ENCODE measurements at regions not wholly inside any gene's neighbourhood (a gene's known extent, or its start where the extent isn't known, plus 50 kb on each side); places are given as distances from the start of the nearest gene placed in this dataset.

DNA sequence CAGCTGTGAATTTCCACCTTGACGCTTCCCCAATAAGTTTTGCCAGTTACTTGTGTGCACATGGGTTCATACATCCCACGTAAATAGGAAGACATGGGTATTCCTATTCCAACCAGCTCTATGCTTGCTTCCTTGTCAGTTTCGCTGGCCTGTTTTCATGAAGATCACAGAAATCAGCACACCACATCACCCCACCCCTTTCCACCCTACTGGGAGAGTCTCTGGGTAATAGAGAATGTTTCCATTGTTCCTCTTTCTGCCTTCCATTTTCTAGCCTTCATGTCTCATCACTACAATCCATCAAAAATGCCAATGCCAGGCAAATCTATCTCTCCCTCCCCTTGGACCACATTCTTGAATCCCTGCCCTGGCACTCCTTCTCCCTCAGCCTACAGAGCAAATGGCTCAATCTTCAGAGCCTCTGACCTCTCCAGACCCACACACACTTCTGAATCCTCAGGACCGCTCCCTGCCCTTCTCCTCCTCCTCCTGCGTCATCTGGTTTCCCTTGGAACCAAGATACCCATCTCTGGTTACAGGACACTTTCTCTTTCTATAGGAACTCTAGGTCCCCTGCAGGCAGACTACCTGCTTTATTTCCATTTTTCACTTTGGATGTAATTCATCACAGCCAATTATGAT is 323.3 kb downstream of the DHX15 start:
- DNase-seq (no peak), ATAC-seq (no peak)
- H3K4me3 Mint-ChIP-seq, result no peak overlapping the region
- H3K27me3 Mint-ChIP-seq, result peaks cover 3 to 15% (median 5%) of the 10 kb centered on the region in 5 donors
- H3K27ac Mint-ChIP-seq, result no peak overlapping the region
- no peaks in the 10 kb centered on the region for H3K4me1 Mint-ChIP-seq
- peaks cover 0 to 10% (median 1%) of the 10 kb centered on the region in 9 donors for H3K9me3 Mint-ChIP-seq
- H3K36me3 Mint-ChIP-seq, result no peaks in the 10 kb centered on the region
- POLR2A ChIA-PET, result no interaction called here

GRCh38 chr4:24260133-24260715 is 324.1 kb downstream of the DHX15 start:
- DNase-seq, result no peak
- Mint-ChIP-seq H3K4me3 (no peak overlapping the region), H3K27ac (no peak overlapping the region), H3K9me3 (peaks cover 0 to 10% (median 2%) of the 10 kb centered on the region in 9 donors), H3K4me1 (no peaks in the 10 kb centered on the region), H3K27me3 (peaks cover 0 to 15% (median 5%) of the 10 kb centered on the region in 5 donors), H3K36me3 (no peaks in the 10 kb centered on the region)
- POLR2A ChIA-PET, result no interaction called here
- ATAC-seq, result no peak

DNA sequence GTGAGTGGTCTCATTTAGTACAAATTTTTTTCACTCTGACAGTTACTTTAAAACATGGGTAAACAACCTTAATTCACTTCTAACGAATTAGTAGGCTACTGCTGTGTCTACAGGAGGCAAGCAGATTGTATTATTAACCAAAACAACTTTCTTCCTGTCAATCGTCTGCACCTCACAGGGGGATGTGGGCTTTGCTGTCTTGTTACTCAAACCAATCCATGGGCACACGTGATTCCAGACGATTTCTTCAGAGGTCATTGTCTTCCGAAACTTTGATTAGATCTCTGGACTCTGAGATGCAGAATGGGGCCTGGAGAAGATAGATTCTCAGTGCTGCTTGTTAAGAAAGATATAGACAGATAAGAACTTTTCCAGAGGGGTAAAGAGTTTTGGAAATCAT is 327.8 kb downstream of the DHX15 start:
- ATAC-seq (no peak), DNase-seq (no peak)
- Mint-ChIP-seq H3K27me3 (peaks cover 0 to 29% (median 5%) of the 10 kb centered on the region in 5 donors), H3K4me3 (no peak overlapping the region), H3K9me3 (peaks cover 0 to 4% (median under 1%) of the 10 kb centered on the region in 9 donors), H3K27ac (no peak overlapping the region), H3K4me1 (no peaks in the 10 kb centered on the region), H3K36me3 (no peaks in the 10 kb centered on the region)
- POLR2A ChIA-PET, result no interaction called here

DNA sequence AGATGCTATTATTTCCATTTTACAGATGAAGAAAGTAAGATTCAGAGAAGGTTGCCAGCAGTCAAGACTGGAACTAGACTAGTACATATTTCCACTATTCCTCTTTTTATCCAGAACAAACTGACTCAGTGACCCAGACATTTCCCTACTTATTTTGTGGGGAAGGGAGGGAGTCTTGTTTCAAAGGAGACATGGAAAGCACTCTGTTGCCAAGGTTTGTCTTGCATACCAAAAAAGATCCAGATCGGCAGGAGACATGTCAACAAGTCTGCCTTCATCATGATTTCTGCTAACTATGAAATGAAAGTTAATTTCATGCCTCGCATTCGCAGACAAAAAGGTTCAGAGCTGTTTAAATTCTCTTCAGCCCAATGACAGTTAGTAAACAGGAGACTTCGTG is 328.3 kb downstream of the DHX15 start:
- POLR2A ChIA-PET, result no interaction called here
- Mint-ChIP-seq H3K27ac (no peak overlapping the region), H3K27me3 (peaks cover 0 to 24% (median 5%) of the 10 kb centered on the region in 5 donors), H3K36me3 (no peaks in the 10 kb centered on the region), H3K4me1 (no peaks in the 10 kb centered on the region), H3K4me3 (no peak overlapping the region), H3K9me3 (peaks cover 0 to 4% (median 0%) of the 10 kb centered on the region in 9 donors)
- DNase-seq, result no peak
- ATAC-seq, result no peak

DNA sequence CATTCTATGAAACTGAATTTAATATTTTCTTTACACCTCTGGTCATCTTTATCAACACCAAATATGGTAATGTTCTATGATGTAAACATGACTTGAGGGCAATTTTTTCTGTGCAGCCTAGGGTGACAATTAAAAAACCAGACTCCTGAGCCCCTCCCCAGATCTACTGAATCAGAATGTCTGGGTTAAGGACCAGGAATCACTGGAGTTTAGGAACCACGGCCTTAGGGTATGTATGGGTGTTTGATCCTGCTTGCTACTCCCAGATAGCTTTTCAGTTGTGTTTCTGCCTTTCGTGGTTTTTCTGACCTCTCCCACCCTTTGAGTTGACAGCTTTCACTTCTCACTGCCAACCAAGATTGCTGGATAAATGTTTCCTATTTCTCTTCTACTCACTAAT is 332.2 kb downstream of the DHX15 start:
- H3K4me3 Mint-ChIP-seq, result no peak overlapping the region
- DNase-seq (no peak), ATAC-seq (no peak)
- H3K4me1 Mint-ChIP-seq, result no peaks in the 10 kb centered on the region
- POLR2A ChIA-PET, result no interaction called here
- peaks cover 0 to 3% (median 0%) of the 10 kb centered on the region in 9 donors for H3K9me3 Mint-ChIP-seq
- H3K27me3 Mint-ChIP-seq, result peaks cover 0 to 19% (median 6%) of the 10 kb centered on the region in 5 donors
- H3K36me3 Mint-ChIP-seq, result no peaks in the 10 kb centered on the region
- H3K27ac Mint-ChIP-seq, result no peak overlapping the region

DNA sequence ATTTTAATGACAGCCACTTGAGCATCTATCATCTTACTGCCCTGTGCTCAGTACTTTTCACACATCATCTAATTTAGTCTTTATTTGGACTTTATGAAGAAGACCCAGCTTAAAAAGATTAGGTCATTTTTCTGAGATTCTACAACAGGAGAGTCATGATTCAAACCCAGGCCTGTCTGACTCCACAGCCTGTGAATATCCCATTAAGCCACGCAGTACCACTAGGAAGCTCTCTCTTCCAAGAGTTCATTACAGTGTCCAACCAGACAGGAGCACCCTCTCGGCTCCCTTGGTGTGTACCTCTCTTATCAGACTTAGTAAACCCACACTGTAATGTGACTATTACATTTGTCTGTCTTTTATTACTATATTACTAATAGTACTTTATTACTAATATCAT is 332.8 kb downstream of the DHX15 start:
- no peaks in the 10 kb centered on the region for H3K36me3 Mint-ChIP-seq
- peaks cover 0 to 19% (median 6%) of the 10 kb centered on the region in 5 donors for H3K27me3 Mint-ChIP-seq
- DNase-seq (no peak), ATAC-seq (no peak)
- peaks cover 0 to 3% (median 0%) of the 10 kb centered on the region in 9 donors for H3K9me3 Mint-ChIP-seq
- H3K4me3 Mint-ChIP-seq, result no peak overlapping the region
- no peak overlapping the region for H3K27ac Mint-ChIP-seq
- POLR2A ChIA-PET, result no interaction called here
- H3K4me1 Mint-ChIP-seq, result no peaks in the 10 kb centered on the region

DNA sequence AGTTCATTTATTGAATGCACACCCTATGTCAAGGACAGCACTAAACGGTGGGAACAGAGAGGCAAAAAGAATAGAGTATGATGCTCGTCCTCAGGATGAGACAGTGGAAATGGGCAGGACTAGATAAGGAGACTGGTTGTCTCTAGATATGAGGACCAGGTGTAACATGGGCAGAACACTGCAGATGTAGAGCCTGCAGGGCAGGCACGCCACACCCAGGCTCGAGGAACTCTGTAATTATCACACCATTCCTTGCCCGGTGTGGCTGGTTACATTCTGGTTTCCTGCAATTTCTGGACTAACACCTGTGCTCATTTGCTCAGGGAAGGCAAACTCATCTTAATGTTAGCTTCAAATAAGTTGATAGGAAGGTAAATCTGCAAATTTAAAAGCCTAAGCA is 334.4 kb downstream of the DHX15 start:
- Mint-ChIP-seq H3K27me3 (peaks cover 0 to 21% (median 6%) of the 10 kb centered on the region in 5 donors), H3K4me3 (no peak overlapping the region), H3K27ac (no peak overlapping the region), H3K9me3 (no peaks in the 10 kb centered on the region), H3K4me1 (no peaks in the 10 kb centered on the region), H3K36me3 (no peaks in the 10 kb centered on the region)
- no peak for ATAC-seq
- DNase-seq, result no peak
- POLR2A ChIA-PET, result no interaction called here

DNA sequence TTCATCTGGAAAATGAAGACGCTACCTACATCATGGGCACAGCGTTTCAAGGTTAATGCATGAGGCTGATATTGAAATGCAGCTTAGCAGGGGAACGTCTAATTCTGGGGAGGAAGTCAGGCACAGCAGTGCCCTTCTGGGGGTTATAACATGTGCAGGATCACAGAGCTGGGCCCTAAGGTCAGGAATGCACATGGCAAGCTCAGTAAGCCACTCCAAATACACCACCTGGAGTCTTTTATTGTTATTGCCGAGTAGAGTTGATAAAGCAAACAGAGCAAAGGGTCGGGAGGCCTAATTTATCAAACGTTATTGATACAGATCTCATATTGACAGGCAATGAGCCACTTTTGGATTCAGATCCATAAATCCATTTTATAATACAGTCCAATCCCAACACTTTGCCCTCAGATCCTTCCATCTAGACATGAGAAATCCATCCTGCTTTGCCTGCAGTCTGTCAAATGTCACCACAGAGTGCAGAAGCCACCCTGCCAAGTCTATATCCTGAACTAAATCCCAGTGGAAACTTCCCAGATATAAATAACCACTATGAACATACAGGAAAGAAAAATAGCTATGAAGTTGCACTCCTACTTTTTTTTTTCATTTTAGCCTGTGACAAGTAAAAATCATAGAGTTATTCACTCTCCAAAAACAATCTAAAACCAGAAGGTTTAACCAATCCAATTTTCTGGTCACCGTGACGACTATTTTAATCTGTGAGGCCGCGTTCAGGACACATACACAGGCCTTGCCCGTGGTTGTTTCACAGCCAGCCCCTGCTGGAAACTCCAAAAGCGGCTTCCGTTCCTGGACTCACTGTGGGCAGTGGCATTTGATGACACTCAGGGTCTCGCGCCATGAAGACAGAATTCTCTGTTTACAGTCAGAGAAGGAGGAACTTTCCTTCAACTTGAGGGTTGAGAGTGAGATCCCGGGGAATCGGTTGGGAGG is 335.4 kb downstream of the DHX15 start:
- DNase-seq, result no peak
- no peaks in the 10 kb centered on the region for H3K36me3 Mint-ChIP-seq
- H3K27ac Mint-ChIP-seq, result no peak overlapping the region
- no peaks in the 10 kb centered on the region for H3K9me3 Mint-ChIP-seq
- ATAC-seq, result no peak
- H3K4me1 Mint-ChIP-seq, result no peaks in the 10 kb centered on the region
- H3K4me3 Mint-ChIP-seq, result no peak overlapping the region
- POLR2A ChIA-PET, result no interaction called here
- peaks cover 0 to 21% (median 8%) of the 10 kb centered on the region in 5 donors for H3K27me3 Mint-ChIP-seq

DNA sequence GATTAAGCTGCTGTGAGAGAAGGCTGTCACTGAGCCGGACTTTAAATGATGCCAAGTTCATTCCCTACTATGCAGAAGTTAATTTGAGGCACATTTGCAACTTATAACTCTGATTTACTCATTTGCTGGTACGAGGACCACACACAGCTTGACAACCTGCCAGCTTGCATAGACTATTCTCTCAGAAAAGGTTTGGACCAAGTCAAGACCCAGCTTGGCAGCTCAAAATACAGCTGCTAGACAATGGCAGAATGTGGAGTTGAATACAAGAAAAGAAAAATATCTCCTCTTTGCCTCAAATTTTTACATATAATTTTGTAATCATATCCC is 338.9 kb downstream of the DHX15 start:
- Mint-ChIP-seq H3K27me3 (peaks cover 0 to 13% (median 9%) of the 10 kb centered on the region in 5 donors), H3K27ac (no peak overlapping the region), H3K4me1 (no peaks in the 10 kb centered on the region), H3K4me3 (no peak overlapping the region), H3K36me3 (no peaks in the 10 kb centered on the region), H3K9me3 (no peaks in the 10 kb centered on the region)
- POLR2A ChIA-PET, result no interaction called here
- ATAC-seq (no peak), DNase-seq (no peak)

DNA sequence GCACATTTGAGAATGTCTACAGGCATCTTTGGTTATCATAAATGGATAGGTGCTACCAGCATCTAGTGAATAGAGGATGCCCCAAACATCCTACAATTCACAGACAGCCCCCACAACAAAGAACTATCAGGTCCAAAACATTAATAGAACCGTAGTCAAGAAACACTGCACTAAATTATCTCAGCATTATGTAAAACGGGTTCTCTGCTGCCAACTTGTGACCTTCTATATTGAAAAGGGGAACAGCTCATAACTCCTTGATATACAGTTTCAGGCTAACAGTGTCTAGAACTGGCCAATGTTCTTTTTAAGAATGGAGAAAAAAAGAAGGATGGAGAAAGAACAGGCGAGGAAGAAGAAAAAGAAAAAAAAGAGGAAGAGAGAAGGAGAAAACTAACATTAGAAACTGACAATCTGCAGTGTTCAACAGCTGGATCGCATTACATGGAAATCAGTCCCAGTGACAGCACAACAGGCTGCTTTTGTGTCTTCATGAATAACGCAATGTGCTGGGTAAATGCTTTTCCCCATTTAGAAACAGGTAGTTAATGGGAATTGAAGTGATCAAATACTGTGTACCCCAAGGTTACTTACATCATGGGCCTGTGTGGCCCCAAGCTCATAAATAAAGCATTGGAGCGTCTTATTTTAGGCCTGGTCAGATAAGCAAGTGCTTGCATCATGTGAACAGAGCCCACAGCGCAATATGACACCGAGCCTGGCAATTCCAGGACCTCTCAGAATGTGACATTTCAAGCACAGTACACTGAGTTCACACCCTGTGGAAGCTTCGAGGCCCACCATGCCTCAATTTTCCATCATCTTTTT is 339.5 kb downstream of the DHX15 start:
- Mint-ChIP-seq H3K27ac (no peak overlapping the region), H3K4me3 (no peak overlapping the region), H3K27me3 (peaks cover 0 to 13% (median 9%) of the 10 kb centered on the region in 5 donors), H3K36me3 (no peaks in the 10 kb centered on the region), H3K4me1 (no peaks in the 10 kb centered on the region), H3K9me3 (no peaks in the 10 kb centered on the region)
- DNase-seq (no peak), ATAC-seq (no peak)
- POLR2A ChIA-PET, result no interaction called here

GRCh38 chr4:24243641-24244040 is 340.7 kb downstream of the DHX15 start:
- ATAC-seq (no peak), DNase-seq (no peak)
- Mint-ChIP-seq H3K4me1 (no peaks in the 10 kb centered on the region), H3K9me3 (no peaks in the 10 kb centered on the region), H3K27ac (no peak overlapping the region), H3K4me3 (no peak overlapping the region), H3K36me3 (no peaks in the 10 kb centered on the region), H3K27me3 (peaks cover 0 to 12% (median 8%) of the 10 kb centered on the region in 5 donors)
- POLR2A ChIA-PET, result no interaction called here

DNA sequence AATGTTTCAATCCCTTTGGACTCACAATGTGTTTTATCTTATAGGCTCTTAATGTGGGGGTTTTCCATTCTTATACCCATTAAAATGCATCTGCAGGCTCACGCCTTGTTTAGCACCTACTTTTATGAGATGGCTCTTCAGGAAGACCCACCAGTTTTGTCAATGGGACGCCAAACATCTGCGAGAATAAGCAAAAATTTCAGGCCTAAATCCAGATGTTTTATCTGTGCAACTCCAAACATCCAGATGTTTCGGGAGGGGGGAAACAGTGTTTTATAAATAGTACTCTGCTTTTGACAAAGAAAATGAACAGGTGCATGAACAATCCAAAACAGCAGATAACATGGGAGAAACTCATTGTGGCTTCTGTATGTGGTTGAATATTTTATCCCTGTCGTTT is 342.8 kb downstream of the DHX15 start:
- H3K4me1 Mint-ChIP-seq, result no peaks in the 10 kb centered on the region
- H3K36me3 Mint-ChIP-seq, result no peaks in the 10 kb centered on the region
- no peak overlapping the region for H3K27ac Mint-ChIP-seq
- H3K9me3 Mint-ChIP-seq, result no peaks in the 10 kb centered on the region
- POLR2A ChIA-PET, result no interaction called here
- ATAC-seq (no peak), DNase-seq (no peak)
- H3K4me3 Mint-ChIP-seq, result no peak overlapping the region
- peaks cover 0 to 12% (median 4%) of the 10 kb centered on the region in 5 donors for H3K27me3 Mint-ChIP-seq

DNA sequence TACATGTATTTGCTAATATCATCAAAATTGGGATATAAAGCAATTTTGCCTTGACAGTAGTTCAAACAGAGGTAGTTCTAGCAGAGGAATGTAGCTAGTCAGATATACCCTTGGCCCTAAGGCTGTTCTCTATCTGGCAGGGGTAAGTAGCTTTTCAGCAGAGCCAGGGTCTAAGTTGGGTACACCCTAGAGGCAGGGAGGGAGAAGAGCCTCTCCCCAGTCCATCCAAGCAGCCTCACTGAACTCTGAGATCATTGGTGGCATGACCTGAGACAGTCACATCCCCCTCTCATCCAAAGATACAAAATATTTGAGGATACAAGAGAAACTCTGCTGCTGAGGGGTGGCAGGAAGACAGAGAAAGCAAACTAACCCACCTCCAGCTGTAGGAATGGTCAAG is 343.7 kb downstream of the DHX15 start:
- H3K4me1 Mint-ChIP-seq, result no peaks in the 10 kb centered on the region
- peaks cover 0 to 12% (median 4%) of the 10 kb centered on the region in 5 donors for H3K27me3 Mint-ChIP-seq
- no peaks in the 10 kb centered on the region for H3K9me3 Mint-ChIP-seq

More for the DNA sequence above, 343.7 kb downstream of the DHX15 start:
- no peaks in the 10 kb centered on the region for H3K36me3 Mint-ChIP-seq
- no peak overlapping the region for H3K27ac Mint-ChIP-seq
- H3K4me3 Mint-ChIP-seq, result no peak overlapping the region
- DNase-seq (no peak), ATAC-seq (no peak)
- POLR2A ChIA-PET, result no interaction called here
